ENCODE measurements at regions not wholly inside any gene's neighbourhood (a gene's known extent, or its start where the extent isn't known, plus 50 kb on each side); places are given as distances from the start of the nearest gene placed in this dataset.

DNA sequence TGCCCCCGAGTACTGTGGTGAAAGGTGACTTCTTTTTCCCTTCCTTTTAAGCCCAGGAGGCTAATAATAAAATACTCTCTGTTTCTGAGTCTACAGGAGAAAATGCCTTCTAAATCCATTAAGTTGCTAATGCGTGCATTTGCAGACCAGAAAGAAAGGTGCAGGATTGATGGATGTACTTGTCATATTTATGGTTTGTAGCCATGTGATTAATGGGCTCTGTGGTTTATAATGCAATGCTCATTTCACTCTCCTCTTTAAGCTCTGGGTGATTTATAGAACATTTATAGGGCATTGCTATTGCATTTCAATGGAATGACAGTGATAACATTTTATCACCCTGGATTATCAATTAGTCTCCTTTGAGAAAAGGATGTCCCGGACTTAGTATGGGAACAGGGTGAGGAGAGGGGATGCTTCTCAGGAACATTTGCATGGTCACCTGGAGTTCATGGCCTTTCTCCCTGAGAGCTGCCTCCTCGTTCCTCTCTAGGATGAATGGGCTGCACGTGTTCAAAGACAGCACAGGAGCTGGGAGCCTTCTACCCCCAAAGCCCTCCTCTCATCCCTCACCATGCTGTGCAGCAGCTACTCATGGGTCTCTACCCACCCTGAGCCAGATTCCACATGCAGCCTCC is 82.8 kb upstream of the HMGXB4 start:
- TF ChIP-seq NANOG (IDR thresholded peaks at IDR 0.05; ENCODE audit: borderline replicate concordance) (no peak), POLR2AphosphoS5 (IDR thresholded peaks at IDR 0.05; ENCODE audit: low read depth) (no peak), EZH2phosphoT487 (IDR thresholded peaks at IDR 0.05; ENCODE audit: unreplicated experiment) (no peak), EZH2 (IDR thresholded peaks at IDR 0.05; ENCODE audit: low read depth, unreplicated experiment) (no peak)
- TF ChIP-seq, protein P1, sequence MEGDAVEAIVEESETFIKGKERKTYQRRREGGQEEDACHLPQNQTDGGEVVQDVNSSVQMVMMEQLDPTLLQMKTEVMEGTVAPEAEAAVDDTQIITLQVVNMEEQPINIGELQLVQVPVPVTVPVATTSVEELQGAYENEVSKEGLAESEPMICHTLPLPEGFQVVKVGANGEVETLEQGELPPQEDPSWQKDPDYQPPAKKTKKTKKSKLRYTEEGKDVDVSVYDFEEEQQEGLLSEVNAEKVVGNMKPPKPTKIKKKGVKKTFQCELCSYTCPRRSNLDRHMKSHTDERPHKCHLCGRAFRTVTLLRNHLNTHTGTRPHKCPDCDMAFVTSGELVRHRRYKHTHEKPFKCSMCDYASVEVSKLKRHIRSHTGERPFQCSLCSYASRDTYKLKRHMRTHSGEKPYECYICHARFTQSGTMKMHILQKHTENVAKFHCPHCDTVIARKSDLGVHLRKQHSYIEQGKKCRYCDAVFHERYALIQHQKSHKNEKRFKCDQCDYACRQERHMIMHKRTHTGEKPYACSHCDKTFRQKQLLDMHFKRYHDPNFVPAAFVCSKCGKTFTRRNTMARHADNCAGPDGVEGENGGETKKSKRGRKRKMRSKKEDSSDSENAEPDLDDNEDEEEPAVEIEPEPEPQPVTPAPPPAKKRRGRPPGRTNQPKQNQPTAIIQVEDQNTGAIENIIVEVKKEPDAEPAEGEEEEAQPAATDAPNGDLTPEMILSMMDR (conservative IDR thresholded peaks at IDR 0.05; ENCODE audit: low read depth in 2 of 2), result no peak
